GM21367 (cell line): ENCODE measurements at regions not wholly inside any gene's neighbourhood (a gene's known extent, or its start where the extent isn't known, plus 50 kb on each side); places are given as distances from the start of the nearest gene placed in this dataset.

Experiments used
- ATAC-seq: cut with Tn5 transposase; IDR thresholded peaks from one replicate; pipeline ENCODE4 v1.9.1; 2021; ENCODE audit not compliant: unreplicated experiment

DNA sequence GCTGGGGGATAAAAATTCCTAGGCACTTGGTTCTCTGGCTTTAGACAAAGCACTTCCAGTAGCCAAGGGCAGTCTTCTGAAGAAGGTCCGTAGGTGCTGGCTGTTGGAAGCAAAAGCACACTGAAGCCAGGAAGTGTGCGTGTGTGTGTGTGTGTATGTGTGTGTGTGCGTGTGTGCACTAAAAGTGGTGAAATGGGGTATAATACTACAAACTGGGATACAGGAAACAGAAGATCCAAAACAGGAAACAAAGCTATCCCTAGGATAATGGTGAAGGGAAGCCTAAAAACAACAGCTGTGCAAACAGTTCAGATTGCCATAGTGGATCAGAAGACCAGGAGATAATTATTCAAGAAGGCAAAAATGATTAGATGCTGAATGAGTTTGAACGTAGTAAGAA, 103.4 kb downstream of the IL20RB start:
- no peak for ATAC-seq

DNA sequence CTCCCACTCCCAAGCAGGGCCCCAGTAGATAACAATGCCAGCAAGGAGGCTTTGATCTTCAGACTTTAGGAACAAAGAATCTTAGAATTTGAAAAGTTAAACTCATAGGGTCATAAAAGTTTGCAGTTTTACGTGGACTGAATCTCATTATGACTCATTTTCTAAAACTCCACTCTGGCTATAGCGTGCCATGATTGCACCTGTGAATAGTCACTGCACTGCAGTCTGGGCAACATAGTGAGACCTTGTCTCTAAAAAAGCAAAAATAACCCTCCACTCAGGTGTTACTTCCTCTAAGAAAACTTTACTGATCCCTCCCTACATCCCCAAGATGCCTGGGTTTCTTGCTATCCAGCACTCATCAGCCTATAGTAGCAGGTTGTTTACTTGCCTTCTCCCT, 104.5 kb downstream of the IL20RB start:
- ATAC-seq, result no peak

DNA sequence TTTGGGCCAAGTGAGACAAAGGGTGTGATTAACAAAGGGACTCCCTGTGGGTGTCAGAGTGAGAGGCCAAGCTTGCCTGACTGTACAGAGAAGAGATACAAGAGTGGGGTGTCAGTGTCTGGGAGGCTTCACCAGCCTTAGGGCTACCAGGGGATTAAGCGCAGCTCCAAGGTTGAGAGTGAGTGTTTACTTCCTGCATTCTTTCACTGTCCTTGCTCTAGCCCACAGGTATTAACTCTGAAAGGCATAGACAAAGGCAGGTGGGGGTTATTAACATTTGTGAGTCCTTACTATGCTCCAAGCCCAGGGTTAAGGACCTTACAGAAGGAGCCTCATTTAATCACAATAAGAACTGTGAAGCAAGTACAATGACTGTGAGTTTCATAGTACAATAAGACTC, 107.6 kb downstream of the IL20RB start:
- ATAC-seq, result no peak

DNA sequence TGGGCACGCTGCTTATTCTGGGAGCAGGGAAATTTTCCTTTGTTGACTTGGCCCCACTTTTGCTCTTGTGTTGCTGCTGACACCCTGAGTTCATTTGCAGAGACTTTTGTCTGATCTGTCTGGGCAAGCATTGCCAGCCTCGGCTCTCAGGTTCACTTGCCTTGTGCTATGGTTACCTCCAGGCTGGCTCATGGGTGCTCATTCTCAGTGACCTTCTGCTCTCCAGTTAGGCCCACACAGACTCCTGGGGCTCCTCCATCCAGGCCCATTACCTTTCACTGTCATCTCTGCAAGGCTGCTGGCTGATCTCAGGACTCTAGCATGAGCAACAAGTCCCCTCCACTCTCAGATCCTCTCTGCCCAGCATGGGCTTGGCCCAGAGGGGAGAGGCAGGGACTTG, 108.3 kb downstream of the IL20RB start:
- no peak for ATAC-seq

DNA sequence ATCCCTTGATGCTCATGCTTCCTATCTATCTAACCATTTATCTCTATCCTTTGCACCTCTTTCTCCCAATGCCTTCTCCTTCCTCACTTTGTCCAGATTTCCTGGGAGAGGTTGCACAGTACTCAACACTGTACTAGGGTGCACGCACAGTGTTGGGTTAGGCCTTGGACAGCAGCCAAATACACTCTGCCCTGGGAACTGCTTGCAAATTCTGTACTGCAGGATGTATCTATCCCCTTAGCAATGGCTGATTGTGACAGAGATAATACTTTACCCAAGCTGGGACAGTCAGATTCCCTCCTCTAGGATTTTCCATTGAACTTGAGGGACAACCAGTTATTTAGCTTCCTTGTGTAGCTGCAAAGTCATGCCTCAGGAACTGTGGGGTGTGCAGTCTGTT, 113.3 kb downstream of the IL20RB start:
- ATAC-seq, result no peak

DNA sequence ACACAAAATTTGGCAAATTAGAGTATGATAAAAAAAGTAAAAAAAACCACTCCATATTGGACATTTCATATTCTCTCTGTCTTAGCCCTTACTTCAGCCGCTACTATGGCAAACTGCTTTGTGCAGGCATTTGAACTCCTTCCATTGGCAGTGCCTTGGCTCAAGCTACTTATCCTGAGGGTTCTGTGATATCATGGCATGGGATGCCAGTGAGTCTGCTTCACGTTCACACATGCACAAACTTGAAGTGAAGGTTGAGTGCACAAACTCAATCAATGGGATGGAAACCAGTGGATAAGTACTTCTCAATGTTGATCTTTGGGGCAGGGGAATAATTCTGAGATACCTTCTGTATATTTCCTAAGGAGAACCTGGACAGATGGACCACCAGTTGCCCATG, 117.2 kb downstream of the IL20RB start:
- ATAC-seq, result no peak

DNA sequence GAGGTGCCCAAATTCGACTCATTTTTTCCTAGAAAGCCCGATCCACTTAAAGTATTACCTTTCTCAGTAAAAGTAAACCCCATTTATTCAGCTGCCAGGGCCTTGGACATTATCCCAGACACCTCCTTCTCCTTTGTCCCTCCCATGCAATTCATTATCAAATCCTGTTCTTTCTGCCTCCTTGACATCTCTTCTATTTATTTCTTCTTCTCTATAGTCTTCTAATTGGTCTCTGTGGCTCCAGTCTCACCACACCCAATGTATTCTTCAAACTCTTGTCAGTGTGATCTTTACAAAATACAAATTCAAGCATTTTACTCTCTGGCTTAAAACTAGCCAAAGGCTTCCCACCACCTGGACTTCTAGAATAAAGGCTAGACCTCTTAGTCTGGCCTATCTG, 120.3 kb downstream of the IL20RB start:
- no peak for ATAC-seq

DNA sequence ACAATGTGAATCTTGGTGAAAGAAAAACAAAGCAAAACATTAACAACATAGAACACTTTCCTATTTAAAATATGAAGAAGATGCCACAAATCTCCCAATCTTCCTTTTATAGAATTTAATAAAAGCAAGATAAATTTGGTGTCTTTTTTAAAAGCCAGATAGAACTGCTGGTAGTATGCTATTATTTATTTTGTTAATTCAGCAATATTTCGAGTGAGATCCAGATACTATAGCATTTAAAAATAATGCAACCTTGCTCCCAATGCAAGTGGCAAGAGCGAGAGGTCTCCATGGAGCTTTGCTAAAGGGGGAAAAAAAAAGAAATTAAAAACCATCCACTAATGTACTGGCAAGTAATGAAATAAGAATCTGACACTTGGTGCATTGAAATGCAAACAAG, 121.8 kb downstream of the IL20RB start:
- no peak for ATAC-seq

DNA sequence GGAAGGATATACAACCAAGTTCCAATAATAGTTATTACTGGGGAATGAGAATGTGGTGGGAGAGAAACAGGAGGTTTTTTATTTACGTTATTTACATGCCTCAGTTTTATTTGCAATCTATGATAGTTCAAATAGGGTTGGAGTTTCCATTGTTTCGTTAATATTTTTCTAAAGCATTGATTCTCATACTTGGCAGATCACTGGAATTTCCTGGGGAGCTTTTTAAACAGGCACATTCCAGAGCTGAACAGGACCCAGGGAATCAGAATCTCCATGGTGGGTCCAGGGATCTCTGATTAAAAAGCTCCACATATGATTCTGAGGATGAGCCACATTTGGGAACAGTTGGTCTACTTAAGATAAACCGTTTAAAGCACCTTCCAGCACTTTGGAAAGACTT, 123.9 kb downstream of the IL20RB start:
- no peak for ATAC-seq

DNA sequence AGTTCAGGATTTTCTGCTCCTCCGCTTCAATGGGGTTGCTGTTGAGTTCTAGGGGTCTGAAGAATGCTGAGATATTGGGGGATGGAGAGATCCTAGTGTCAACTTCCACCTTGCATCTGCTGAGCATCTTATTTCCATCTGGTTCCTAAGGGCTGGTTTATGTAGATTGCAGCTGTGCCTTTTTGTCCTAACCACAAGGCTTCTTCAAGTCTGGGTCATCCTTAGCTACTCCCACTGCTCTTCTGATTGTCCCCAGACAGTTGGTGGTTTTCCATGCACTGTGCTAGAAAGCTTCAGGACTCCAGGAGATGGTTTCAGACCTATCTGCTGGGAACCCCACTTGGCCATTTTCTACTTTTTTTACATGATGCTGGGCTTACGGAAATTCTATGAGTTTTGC, 125.0 kb downstream of the IL20RB start:
- no peak for ATAC-seq

DNA sequence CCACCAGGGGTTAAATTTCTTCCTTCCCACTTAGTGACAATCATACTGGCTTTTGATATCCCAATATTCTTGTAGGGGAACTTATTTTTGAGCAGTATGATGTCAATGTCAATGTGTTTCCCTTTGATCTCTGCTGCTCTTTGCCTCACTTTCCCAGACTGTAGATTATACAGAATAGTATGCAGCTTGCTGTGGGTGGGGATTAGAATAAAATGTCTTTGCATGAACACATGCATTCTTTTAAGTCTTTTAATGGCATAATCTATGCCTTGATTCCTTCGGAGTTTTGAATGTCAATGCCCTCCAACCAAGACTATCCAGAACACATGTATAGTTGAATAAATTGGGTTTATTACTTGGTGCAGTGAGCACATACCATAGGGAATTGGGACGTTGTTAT, 125.5 kb downstream of the IL20RB start:
- ATAC-seq, result no peak

DNA sequence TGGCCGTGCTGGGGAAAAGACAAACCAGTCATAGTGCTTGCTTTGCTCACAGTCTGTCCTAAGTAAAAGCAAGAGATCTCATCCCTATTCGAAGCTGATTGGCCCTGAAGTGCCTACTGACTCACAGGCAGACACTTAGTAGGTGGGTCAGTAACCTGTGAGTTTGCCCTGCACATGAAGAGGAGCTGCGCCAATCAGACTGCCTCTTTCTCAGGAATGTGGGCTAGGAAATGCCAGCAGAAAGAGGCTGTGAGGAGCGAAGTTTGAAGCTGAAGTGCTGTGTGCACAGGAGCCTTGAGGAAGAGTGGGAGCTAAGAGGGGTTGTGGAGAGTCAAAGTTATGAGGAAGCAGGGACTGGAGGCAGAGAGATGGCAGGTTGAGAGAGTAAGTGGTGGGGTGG, 126.8 kb downstream of the IL20RB start:
- no peak for ATAC-seq

DNA sequence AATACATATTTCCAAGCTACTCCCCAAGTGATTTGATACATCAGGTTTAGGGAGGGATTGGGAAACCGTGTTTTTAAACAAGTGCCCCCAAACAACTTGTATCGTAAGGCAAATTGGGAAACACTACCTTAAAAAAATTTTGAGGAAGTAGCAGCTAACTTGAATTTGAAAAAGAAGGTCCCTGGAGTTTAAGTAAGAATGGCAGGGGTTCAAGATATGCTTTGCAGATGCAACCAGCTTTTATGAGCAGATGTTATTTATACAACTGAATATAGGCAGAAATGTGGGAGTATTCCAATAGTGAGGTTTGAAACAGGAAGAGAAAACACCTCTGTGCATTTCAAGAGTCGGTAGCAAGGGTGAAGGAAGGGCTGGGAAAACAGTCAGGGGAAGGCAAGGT, 139.6 kb downstream of the IL20RB start:
- no peak for ATAC-seq

DNA sequence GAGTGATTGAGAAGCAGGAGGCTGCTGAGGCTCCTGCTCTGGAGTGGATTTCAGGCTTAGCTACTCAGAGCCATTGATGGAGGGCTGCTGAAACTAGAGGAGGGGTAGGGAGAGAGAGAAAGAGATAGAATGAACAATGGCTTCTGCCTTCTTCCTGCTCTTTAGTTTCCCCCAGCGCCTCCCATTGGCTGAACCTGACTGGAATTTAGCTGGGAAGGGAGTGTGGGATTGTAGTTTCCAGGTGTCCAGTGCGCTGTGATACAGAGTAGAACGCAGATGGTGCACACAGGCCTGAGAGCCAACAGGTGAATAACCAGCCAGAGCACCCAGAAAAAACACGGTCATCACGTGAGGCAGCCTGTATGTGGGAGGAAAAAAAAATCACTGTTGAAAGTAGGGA, 140.1 kb downstream of the IL20RB start:
- no peak for ATAC-seq

DNA sequence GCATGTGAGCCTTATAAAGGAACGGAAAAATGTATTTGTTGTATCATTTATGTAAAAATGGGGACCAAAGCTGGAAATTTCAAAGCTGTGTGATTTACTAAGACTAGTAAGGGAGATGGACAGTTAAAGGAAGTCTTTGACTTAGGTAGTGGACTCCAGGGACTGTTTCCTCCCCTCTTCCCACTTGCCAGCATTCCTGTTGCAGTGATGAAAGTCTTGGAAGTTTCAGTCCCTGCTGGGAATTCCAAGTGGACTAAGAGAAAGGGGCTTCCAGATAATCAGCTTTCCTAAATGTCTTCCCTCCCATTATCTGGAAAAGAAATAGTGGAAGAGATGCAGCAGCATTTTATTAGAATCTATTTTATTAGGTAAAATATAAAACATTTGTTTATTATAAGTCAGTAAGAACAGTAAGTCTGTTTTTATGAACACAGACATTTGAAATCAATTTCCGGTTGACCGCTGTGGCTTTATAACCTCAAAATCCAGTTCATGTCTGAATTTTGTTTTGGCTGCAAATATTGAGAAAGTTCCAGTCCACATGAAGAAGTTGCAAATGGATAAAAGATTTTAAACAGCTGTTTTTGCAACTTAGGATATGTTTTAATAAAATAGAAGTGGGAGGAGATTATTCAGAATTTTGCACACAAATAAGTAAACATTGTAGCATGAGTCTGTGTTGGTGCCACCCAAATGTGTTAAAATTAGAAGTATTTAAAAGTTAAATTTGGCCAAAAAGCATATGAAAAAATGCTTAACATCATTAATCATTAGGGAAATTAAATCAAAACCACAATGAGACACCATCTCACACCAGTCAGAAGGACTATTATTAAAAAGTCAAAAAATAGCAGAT, 141.8 kb downstream of the IL20RB start:
- ATAC-seq, result no peak

DNA sequence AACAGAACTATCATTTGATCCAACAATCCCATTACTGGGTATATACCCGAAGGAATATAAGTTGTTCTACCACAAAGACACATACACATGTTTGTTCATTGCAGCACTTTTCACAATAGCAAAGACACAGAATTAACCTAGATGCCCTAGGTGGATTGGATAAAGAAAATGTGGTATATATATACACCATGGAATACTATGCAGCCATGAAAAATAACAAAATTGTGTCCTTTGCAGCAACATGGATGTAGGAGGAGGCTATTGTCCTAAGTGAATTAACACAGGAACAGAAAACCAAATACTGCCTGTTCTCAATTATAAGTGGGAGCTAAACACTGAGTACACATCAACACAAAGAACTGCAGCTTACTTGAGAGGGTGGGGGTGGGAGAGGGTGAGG, 142.5 kb downstream of the IL20RB start:
- no peak for ATAC-seq

DNA sequence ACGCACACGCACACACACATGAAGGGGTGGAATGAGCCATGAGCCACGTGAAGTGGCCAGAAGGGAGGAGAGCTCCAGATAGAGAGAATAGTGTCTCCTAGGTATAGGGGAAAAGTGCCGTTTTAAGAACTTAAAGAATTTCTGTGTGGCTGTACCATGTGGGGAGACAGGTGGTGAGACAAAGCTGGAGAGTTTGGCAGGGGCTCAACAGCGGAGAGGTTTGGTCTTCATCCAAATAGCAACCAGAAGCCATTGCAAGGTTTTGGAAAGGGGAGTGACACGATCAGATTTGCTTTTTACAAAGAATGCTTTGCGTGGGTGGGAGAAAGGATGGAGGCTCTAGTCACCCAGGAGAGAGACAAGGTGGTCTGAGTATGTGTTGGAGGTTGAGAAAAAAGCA, 146.0 kb downstream of the IL20RB start:
- ATAC-seq, result no peak

DNA sequence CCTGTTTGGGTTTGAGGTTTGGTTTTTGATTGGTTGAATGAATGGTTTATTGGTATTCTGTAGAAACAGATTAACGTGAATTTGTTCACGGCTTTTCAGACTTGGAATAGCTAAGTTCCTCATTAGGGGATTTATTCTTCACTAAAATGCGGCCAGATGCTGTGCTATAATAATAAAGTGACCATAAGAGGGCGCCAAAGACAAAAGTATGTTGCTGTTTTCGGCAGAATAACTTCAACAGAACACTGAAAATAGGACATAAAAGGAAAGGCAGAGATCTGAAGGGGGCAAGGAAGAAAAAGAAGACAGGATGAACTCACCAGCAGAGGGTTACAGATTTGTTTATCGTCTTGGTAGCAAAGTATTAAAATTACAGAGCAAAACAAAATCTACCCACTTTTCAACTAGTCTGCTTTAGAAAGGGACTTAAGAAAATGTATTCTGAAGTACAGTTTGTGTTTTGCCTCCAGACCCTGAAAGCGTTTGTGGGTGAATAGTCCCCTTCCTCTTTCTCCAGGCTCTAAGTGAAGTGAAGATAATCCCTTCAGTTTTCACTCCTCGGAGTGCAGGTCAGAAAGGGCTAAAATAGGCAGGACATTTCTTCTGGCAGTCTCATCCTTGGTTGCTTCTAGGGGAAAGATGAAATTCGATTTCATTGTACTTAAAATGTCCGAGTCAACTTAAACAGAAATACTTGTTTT, 147.6 kb downstream of the IL20RB start:
- ATAC-seq, result peak; percentile 60

DNA sequence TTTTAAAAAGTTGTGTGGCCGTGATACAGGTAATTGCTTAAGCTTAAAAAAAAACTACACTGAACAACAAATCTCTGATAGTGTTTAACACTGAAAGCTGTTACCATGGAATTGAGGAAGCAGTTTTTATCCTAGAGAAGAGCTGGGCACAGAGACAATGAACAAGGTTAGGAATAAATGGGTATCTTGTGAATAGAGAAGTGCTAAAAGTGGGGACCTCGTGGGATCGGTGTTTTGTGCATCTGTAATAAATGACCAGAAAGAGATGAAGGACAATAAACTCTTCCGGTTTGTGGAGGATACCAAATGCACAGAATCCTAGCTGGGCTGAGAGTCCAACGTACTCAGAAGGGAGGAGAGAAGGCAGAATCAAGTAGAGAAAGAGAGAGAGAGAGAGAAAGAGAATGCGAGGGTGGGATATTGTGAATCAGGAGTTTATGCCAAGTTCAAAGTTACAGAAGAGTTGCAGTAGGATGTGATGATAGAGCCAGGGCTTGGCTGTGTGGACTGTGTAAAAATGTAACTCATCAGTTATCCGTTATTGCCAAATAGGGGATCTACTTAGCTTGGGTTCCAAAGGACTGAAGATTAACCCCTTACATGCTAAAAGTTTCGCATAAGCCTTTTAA, 148.9 kb downstream of the IL20RB start:
- no peak for ATAC-seq

DNA sequence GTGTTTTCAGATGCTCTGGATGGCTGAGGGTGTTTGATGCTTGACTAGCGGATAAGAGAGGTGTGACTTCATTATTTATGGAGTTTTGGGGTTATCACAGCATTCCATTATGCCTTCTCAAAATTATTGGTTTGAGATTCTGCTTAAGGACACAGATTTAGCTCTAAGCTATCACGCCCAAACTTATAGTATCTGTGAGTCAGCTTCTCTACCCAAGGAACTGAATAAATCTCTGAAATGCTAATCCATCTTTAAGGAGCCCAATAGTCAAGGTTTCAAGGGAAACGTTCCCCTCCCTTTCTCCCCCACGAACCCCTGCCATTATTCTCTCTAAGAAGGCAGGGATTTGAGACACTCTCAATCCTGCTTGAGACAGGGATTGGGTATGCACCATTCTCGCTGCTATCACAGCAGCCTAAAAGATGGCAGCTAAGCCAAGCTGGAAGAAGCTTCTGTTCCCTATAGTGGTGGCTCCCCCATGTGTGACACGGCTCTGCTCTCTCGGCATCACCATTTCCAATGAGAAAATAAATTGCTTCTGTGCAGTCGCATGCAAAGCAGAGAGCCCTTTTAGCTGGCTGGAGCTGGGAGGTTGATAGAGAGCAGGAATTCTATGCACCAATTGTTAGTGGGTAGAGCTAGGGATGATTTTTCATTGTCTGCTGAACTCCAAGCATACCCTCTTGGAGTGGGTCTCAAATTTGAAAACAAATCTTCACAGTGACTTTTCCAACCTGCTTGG, 151.1 kb downstream of the IL20RB start:
- no peak for ATAC-seq

DNA sequence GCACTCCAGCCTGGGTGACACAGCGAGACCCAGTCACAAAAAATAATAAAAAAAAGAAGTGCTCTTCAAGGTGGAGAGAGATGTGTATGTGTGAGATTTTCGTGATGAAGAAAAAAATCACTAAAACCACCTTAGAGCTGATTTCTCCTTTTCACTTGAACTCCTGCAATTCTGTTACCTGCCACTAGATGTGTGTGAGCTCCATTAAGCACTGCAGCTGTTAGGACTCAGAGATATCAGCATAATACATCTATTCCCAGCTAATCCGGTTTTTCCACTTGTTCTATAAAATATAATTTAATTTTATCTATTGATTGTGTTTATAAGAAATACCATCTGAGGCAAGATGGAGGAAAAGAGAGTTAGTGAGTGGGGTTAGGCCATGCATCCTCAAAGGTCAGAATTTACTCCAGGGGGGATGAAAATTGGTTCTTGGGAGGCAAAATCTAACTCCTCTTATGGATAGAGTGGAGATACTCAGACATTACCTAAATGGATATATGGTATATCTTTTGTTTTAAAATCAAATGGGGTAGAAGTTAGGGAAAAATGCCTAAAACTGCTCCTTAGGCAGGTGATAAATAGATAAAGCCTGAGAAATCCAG, 152.7 kb downstream of the IL20RB start:
- peak; percentile 83 for ATAC-seq
